ENCODE measurements at regions not wholly inside any gene's neighbourhood (a gene's known extent, or its start where the extent isn't known, plus 50 kb on each side); places are given as distances from the start of the nearest gene placed in this dataset.

GRCh38 chr17:53996131-53996530 is 173.4 kb downstream of the KIF2B start:
- ATAC-seq (no peak), DNase-seq (no peak)
- Histone ChIP-seq H3K27me3 (no peaks in the 10 kb centered on the region), H3K36me3 (no peaks in the 10 kb centered on the region), H3K27ac (no peak overlapping the region), H3K4me1 (no peaks in the 10 kb centered on the region), H3K4me3 (no peak overlapping the region), H3K9me3 (peaks cover 0 to 2% (median 0%) of the 10 kb centered on the region in 12 donors)
- 77 to 91% (median 88%) methylated on average over 2 of the region's 2 CpGs for WGBS, 4 donors
- intact Hi-C loops (cut with DNase I) = no loop called here
- TF ChIP-seq POLR2A (IDR thresholded peaks at IDR 0.05) = no peak
- TF ChIP-seq CTCF (IDR thresholded peaks at IDR 0.05) = no peak

- no peak overlapping the region for H3K27ac ChIP-seq
- H3K4me3 ChIP-seq = no peak overlapping the region
- no peaks in the 10 kb centered on the region for H3K36me3 ChIP-seq
- ATAC-seq (no peak), DNase-seq (no peak)
- no peaks in the 10 kb centered on the region for H3K4me1 ChIP-seq
- peaks cover 0 to 2% (median 0%) of the 10 kb centered on the region in 12 donors for H3K9me3 ChIP-seq
- H3K27me3 ChIP-seq = no peaks in the 10 kb centered on the region
- TF ChIP-seq POLR2A (IDR thresholded peaks at IDR 0.05) = no peak
- no peak for TF ChIP-seq CTCF (IDR thresholded peaks at IDR 0.05)
- intact Hi-C loops (cut with DNase I) = no loop called here
These were observed 174.2 kb downstream of the KIF2B start for GRCh38 chr17:53996890-53997289.

GRCh38 chr17:54007855-54008254 is 185.1 kb downstream of the KIF2B start:
- Histone ChIP-seq H3K27ac (no peak overlapping the region), H3K27me3 (no peaks in the 10 kb centered on the region), H3K9me3 (no peaks in the 10 kb centered on the region), H3K4me1 (no peaks in the 10 kb centered on the region), H3K4me3 (no peak overlapping the region), H3K36me3 (no peaks in the 10 kb centered on the region)
- DNase-seq (no peak), ATAC-seq (no peak)
- TF ChIP-seq CTCF (IDR thresholded peaks at IDR 0.05) (no peak), POLR2A (IDR thresholded peaks at IDR 0.05) (no peak)
- intact Hi-C loops (cut with DNase I) = no loop called here
- 61 to 69% (median 65%) methylated on average over 2 of the region's 2 CpGs for WGBS, 4 donors

- TF ChIP-seq POLR2A (IDR thresholded peaks at IDR 0.05) (no peak), CTCF (IDR thresholded peaks at IDR 0.05) (no peak)
- 71 to 86% (median 82%) methylated on average over 4 of the region's 4 CpGs for WGBS, 4 donors
- Histone ChIP-seq H3K4me3 (no peak overlapping the region), H3K9me3 (no peaks in the 10 kb centered on the region), H3K36me3 (no peaks in the 10 kb centered on the region), H3K27me3 (no peaks in the 10 kb centered on the region), H3K27ac (no peak overlapping the region), H3K4me1 (no peaks in the 10 kb centered on the region)
- DNase-seq = no peak
- intact Hi-C loops (cut with DNase I) = no loop called here
- no peak for ATAC-seq
These were observed 186.8 kb downstream of the KIF2B start for GRCh38 chr17:54009502-54009901.

All from heart left ventricle (tissue), 16 donors.